Keratinocyte (primary cell): ENCODE measurements at regions not wholly inside any gene's neighbourhood (a gene's known extent, or its start where the extent isn't known, plus 50 kb on each side); places are given as distances from the start of the nearest gene placed in this dataset.
A peak's percentile ranks its signal among the peaks of the same experiment; 100 is the strongest.

Source experiments
- DNase-seq: peaks from one replicate; pipeline ENCODE4 v3.0.0-alpha.2; 2011; ENCODE audit warnings: low read depth, missing footprints, low spot score
- FAIRE-seq: peaks from 2 replicates; lab custom pipeline; 2011; peaks lifted over from hg19 to GRCh38; lab: Jason Lieb, UNC
- H2AFZ ChIP-seq: 2 replicates; pipeline ENCODE4 v1.6.0; 2012; ENCODE audit warnings: low read length, control low read depth, inconsistent platforms; ENCODE audit not compliant: control insufficient read depth
- H3K27ac ChIP-seq: 2 replicates; pipeline ENCODE4 v1.5.1; 2011; ENCODE audit warnings: low read length; ENCODE audit not compliant: control insufficient read depth, insufficient read depth
- H3K27me3 ChIP-seq: 3 replicates; pipeline ENCODE4 v1.6.0; 2011; ENCODE audit warnings: low read length; ENCODE audit not compliant: control insufficient read depth, insufficient read depth; ENCODE audit errors: extremely low read depth
- H3K36me3 ChIP-seq, 2 experiments: 2 replicates in 1 of 2; 3 replicates in 1 of 2; pipeline ENCODE4 v1.5.1; 2011; ENCODE audit warnings: low read length in 2 of 2, mild to moderate bottlenecking in 1 of 2; ENCODE audit not compliant: control insufficient read depth in 2 of 2, insufficient read depth in 2 of 2; ENCODE audit errors: extremely low read depth in 1 of 2
- H3K4me1 ChIP-seq: 3 replicates; pipeline ENCODE4 v1.5.1; 2011; ENCODE audit warnings: low read length; ENCODE audit not compliant: control insufficient read depth, insufficient read depth; ENCODE audit errors: extremely low read depth
- H3K4me2 ChIP-seq: 3 replicates; pipeline ENCODE4 v1.6.0; 2011; ENCODE audit warnings: low read depth, low read length; ENCODE audit not compliant: control insufficient read depth, insufficient read depth; ENCODE audit errors: extremely low read depth
- H3K4me3 ChIP-seq, 3 experiments: fragments of 200-600 bp in 1 of 3; sonication (generic) in 1 of 3; 2 replicates in 2 of 3; 3 replicates in 1 of 3; pipeline ENCODE4 v1.5.1; 2011 to 2016; ENCODE audit warnings: low read length in 3 of 3, mild to moderate bottlenecking in 3 of 3, control low read depth in 2 of 3, inconsistent platforms in 1 of 3, low read depth in 1 of 3, mixed read lengths in 1 of 3, mixed run types in 1 of 3, moderate library complexity in 1 of 3; ENCODE audit not compliant: control insufficient read depth in 2 of 3, insufficient read depth in 2 of 3; ENCODE audit errors: extremely low read depth in 1 of 3
- H3K79me2 ChIP-seq: 2 replicates; pipeline ENCODE4 v1.6.0; 2012; ENCODE audit warnings: low read length; ENCODE audit not compliant: control insufficient read depth, insufficient read depth
- H3K9ac ChIP-seq: 3 replicates; pipeline ENCODE4 v1.6.0; 2011; ENCODE audit warnings: low read length; ENCODE audit not compliant: control insufficient read depth, insufficient read depth; ENCODE audit errors: extremely low read depth
- H3K9me1 ChIP-seq: 3 replicates; pipeline ENCODE4 v1.6.0; 2011; ENCODE audit warnings: low read length; ENCODE audit not compliant: control insufficient read depth, insufficient read depth; ENCODE audit errors: extremely low read depth
- H3K9me3 ChIP-seq: 2 replicates; pipeline ENCODE4 v1.5.1; 2012; ENCODE audit warnings: low read depth, low read length; ENCODE audit not compliant: control insufficient read depth
- H4K20me1 ChIP-seq: 3 replicates; pipeline ENCODE4 v1.6.0; 2011; ENCODE audit warnings: low read length; ENCODE audit not compliant: control insufficient read depth, insufficient read depth; ENCODE audit errors: extremely low read depth
- EZH2 ChIP-seq: IDR thresholded peaks from one replicate; pipeline ENCODE4 v1.6.1; 2012; ENCODE audit warnings: inconsistent platforms, mild to moderate bottlenecking, low read length, moderate library complexity
- dilution Hi-C: fragments of 300-500 bp; cut with MboI; formaldehyde crosslinking; loops from one replicate; pipeline ENCODE4 v1.7.0; 2020; ENCODE audit warnings: low sequenced_read_pairs; ENCODE audit not compliant: extremely low pct_ligation_motif_present
- TF ChIP-seq, protein P1 (sequence below), 3 experiments: IDR thresholded peaks in 1 of 3; conservative IDR thresholded peaks in 1 of 3; optimal IDR thresholded peaks in 1 of 3; 2 replicates in 2 of 3; 3 replicates in 1 of 3; pipeline versions ENCODE3 to v1.5.1; 2011; ENCODE audit warnings: low read length in 3 of 3, mild to moderate bottlenecking in 3 of 3, moderate library complexity in 2 of 3, control low read depth in 1 of 3, inconsistent platforms in 1 of 3; ENCODE audit not compliant: insufficient read depth in 2 of 3; ENCODE audit errors: extremely low read depth in 1 of 3

DNA sequence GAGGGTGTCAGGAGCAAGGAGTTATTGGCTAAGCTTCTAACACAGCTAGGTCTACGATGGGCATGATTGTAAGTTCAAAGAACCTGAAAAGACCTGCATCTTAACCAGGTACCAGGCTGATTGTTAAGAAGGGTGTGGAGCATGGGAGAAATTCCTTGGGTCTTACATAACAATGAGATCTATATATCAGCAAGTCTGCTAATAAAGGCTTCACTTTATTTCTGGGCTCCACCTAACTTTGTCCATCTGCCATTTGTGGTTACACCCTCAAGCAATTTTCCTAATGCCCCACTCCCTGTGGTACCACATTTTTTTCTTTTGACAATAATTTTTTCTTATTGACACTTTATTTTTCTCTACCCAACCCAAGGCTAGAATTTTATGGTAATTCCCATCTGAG, 223.5 kb upstream of the JAG1 start:
- no peak for TF ChIP-seq EZH2
- TF ChIP-seq, protein P1, sequence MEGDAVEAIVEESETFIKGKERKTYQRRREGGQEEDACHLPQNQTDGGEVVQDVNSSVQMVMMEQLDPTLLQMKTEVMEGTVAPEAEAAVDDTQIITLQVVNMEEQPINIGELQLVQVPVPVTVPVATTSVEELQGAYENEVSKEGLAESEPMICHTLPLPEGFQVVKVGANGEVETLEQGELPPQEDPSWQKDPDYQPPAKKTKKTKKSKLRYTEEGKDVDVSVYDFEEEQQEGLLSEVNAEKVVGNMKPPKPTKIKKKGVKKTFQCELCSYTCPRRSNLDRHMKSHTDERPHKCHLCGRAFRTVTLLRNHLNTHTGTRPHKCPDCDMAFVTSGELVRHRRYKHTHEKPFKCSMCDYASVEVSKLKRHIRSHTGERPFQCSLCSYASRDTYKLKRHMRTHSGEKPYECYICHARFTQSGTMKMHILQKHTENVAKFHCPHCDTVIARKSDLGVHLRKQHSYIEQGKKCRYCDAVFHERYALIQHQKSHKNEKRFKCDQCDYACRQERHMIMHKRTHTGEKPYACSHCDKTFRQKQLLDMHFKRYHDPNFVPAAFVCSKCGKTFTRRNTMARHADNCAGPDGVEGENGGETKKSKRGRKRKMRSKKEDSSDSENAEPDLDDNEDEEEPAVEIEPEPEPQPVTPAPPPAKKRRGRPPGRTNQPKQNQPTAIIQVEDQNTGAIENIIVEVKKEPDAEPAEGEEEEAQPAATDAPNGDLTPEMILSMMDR (optimal IDR thresholded peaks at IDR 0.05 in 1 of 3, IDR thresholded peaks at IDR 0.05 in 1 of 3, conservative IDR thresholded peaks at IDR 0.05 in 1 of 3; ENCODE audit: extremely low read depth in 1 of 3, insufficient read depth in 2 of 3, low read length in 3 of 3), result no peak
- no peak overlapping the region for H3K9ac ChIP-seq
- H3K4me3 ChIP-seq, result no peak overlapping the region
- no peaks in the 10 kb centered on the region for H3K9me3 ChIP-seq
- DNase-seq (peak; percentile 54), FAIRE-seq (peak; percentile 55)
- no peaks in the 10 kb centered on the region for H4K20me1 ChIP-seq
- no peaks in the 10 kb centered on the region for H3K36me3 ChIP-seq
- H3K79me2 ChIP-seq, result no peaks in the 10 kb centered on the region
- peak overlapping the region; percentile 23 for H2AFZ ChIP-seq
- no peaks in the 10 kb centered on the region for H3K9me1 ChIP-seq
- H3K27me3 ChIP-seq, result no peaks in the 10 kb centered on the region
- dilution Hi-C loops, result no loop called here
- H3K4me2 ChIP-seq, result peak overlapping the region; percentile 2
- peaks cover 14% of the 10 kb centered on the region for H3K4me1 ChIP-seq
- no peak overlapping the region for H3K27ac ChIP-seq

DNA sequence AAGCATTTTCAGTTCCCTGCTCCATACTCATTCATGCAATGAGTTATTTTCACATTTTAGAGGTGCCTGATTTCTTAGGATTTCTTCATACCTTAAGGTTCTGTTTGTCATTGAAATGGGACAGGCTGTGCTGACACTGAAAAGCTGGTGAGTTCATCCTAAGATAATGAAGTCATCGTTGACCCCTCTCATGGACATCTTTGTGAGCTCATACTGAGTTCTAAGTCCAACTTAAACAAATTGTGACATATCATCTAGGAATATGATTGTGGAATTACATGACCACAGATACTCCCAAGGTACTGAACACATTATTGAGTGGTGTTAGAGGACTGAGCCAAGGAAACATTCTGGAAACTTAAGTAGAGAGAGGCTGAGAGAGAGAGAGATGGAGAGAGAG, 224.8 kb upstream of the JAG1 start:
- Histone ChIP-seq H2AFZ (no peak overlapping the region), H3K27me3 (no peaks in the 10 kb centered on the region), H3K79me2 (no peaks in the 10 kb centered on the region), H3K4me2 (no peak overlapping the region), H3K36me3 (no peaks in the 10 kb centered on the region), H3K9me3 (no peaks in the 10 kb centered on the region), H4K20me1 (no peaks in the 10 kb centered on the region), H3K27ac (no peak overlapping the region), H3K4me3 (no peak overlapping the region), H3K4me1 (peaks cover 14% of the 10 kb centered on the region), H3K9me1 (no peaks in the 10 kb centered on the region), H3K9ac (no peak overlapping the region)
- peak; percentile 36 for FAIRE-seq
- TF ChIP-seq EZH2, result no peak
- TF ChIP-seq, protein P1 (optimal IDR thresholded peaks at IDR 0.05 in 1 of 3, IDR thresholded peaks at IDR 0.05 in 1 of 3, conservative IDR thresholded peaks at IDR 0.05 in 1 of 3; ENCODE audit: extremely low read depth in 1 of 3, insufficient read depth in 2 of 3, low read length in 3 of 3), result no peak
- DNase-seq, result no peak
- dilution Hi-C loops, result no loop called here
